ENCODE measurements at regions not wholly inside any gene's neighbourhood (a gene's known extent, or its start where the extent isn't known, plus 50 kb on each side); places are given as distances from the start of the nearest gene placed in this dataset.

GRCh38 chr7:52777051-52777822 lies 258.2 kb upstream of the POM121L12 start:
- H3K9ac ChIP-seq (ENCODE audit: low read length): no peak overlapping the region
- H3K9me3 ChIP-seq (ENCODE audit: low read length): no peaks in the 10 kb centered on the region
- H3K27me3 ChIP-seq (ENCODE audit: control insufficient read depth in 1 of 2, insufficient read depth in 2 of 2, low read length in 2 of 2): no peaks in the 10 kb centered on the region
- no peak overlapping the region for H3K4me3 ChIP-seq (ENCODE audit: low read depth in 1 of 2, low read length in 2 of 2)
- no peaks in the 10 kb centered on the region for H3K4me1 ChIP-seq (ENCODE audit: insufficient read depth, low read length)
- H3K27ac ChIP-seq (ENCODE audit: low read depth, low read length): no peak overlapping the region
- no peaks in the 10 kb centered on the region for H3K36me3 ChIP-seq (ENCODE audit: insufficient read depth, low read length)

- no peak overlapping the region for H3K27ac ChIP-seq (ENCODE audit: low read depth, low read length)
- no peaks in the 10 kb centered on the region for H3K9me3 ChIP-seq (ENCODE audit: low read length)
- no peak overlapping the region for H3K9ac ChIP-seq (ENCODE audit: low read length)
- H3K27me3 ChIP-seq (ENCODE audit: control insufficient read depth in 1 of 2, insufficient read depth in 2 of 2, low read length in 2 of 2): no peaks in the 10 kb centered on the region
- H3K4me3 ChIP-seq (ENCODE audit: low read depth in 1 of 2, low read length in 2 of 2): no peak overlapping the region
- H3K4me1 ChIP-seq (ENCODE audit: insufficient read depth, low read length): no peaks in the 10 kb centered on the region
- H3K36me3 ChIP-seq (ENCODE audit: insufficient read depth, low read length): no peaks in the 10 kb centered on the region
Observed at GRCh38 chr7:52775876-52776275, 259.6 kb upstream of the POM121L12 start.

GRCh38 chr7:52771177-52771576 lies 264.3 kb upstream of the POM121L12 start:
- no peaks in the 10 kb centered on the region for H3K9me3 ChIP-seq (ENCODE audit: low read length)
- no peaks in the 10 kb centered on the region for H3K36me3 ChIP-seq (ENCODE audit: insufficient read depth, low read length)
- no peaks in the 10 kb centered on the region for H3K27me3 ChIP-seq (ENCODE audit: control insufficient read depth in 1 of 2, insufficient read depth in 2 of 2, low read length in 2 of 2)
- H3K4me1 ChIP-seq (ENCODE audit: insufficient read depth, low read length): no peaks in the 10 kb centered on the region
- H3K9ac ChIP-seq (ENCODE audit: low read length): no peak overlapping the region
- no peak overlapping the region for H3K27ac ChIP-seq (ENCODE audit: low read depth, low read length)
- H3K4me3 ChIP-seq (ENCODE audit: low read depth in 1 of 2, low read length in 2 of 2): no peak overlapping the region

- Histone ChIP-seq H3K9ac (ENCODE audit: low read length) (no peak overlapping the region), H3K4me1 (ENCODE audit: insufficient read depth, low read length) (no peaks in the 10 kb centered on the region), H3K4me3 (ENCODE audit: low read depth in 1 of 2, low read length in 2 of 2) (no peak overlapping the region), H3K27me3 (ENCODE audit: control insufficient read depth in 1 of 2, insufficient read depth in 2 of 2, low read length in 2 of 2) (no peaks in the 10 kb centered on the region), H3K9me3 (ENCODE audit: low read length) (no peaks in the 10 kb centered on the region), H3K27ac (ENCODE audit: low read depth, low read length) (no peak overlapping the region), H3K36me3 (ENCODE audit: insufficient read depth, low read length) (no peaks in the 10 kb centered on the region)
Observed at GRCh38 chr7:52764492-52765169, 270.8 kb upstream of the POM121L12 start.

GRCh38 chr7:52758356-52758755 lies 277.1 kb upstream of the POM121L12 start:
- no peak overlapping the region for H3K4me3 ChIP-seq (ENCODE audit: low read depth in 1 of 2, low read length in 2 of 2)
- H3K9ac ChIP-seq (ENCODE audit: low read length): no peak overlapping the region
- H3K4me1 ChIP-seq (ENCODE audit: insufficient read depth, low read length): peaks cover 11% of the 10 kb centered on the region
- no peaks in the 10 kb centered on the region for H3K27me3 ChIP-seq (ENCODE audit: control insufficient read depth in 1 of 2, insufficient read depth in 2 of 2, low read length in 2 of 2)
- no peaks in the 10 kb centered on the region for H3K36me3 ChIP-seq (ENCODE audit: insufficient read depth, low read length)
- no peaks in the 10 kb centered on the region for H3K9me3 ChIP-seq (ENCODE audit: low read length)
- no peak overlapping the region for H3K27ac ChIP-seq (ENCODE audit: low read depth, low read length)

- H3K9ac ChIP-seq (ENCODE audit: low read length): no peak overlapping the region
- no peak overlapping the region for H3K27ac ChIP-seq (ENCODE audit: low read depth, low read length)
- H3K36me3 ChIP-seq (ENCODE audit: insufficient read depth, low read length): no peaks in the 10 kb centered on the region
- no peaks in the 10 kb centered on the region for H3K9me3 ChIP-seq (ENCODE audit: low read length)
- no peaks in the 10 kb centered on the region for H3K27me3 ChIP-seq (ENCODE audit: control insufficient read depth in 1 of 2, insufficient read depth in 2 of 2, low read length in 2 of 2)
- H3K4me1 ChIP-seq (ENCODE audit: insufficient read depth, low read length): peaks cover 11% of the 10 kb centered on the region
- no peak overlapping the region for H3K4me3 ChIP-seq (ENCODE audit: low read depth in 1 of 2, low read length in 2 of 2)
Observed at GRCh38 chr7:52753855-52754254, 281.6 kb upstream of the POM121L12 start.

- Histone ChIP-seq H3K4me3 (ENCODE audit: low read depth in 1 of 2, low read length in 2 of 2) (no peak overlapping the region), H3K36me3 (ENCODE audit: insufficient read depth, low read length) (no peaks in the 10 kb centered on the region)
Observed at GRCh38 chr7:52752891-52753290, 282.5 kb upstream of the POM121L12 start.

GRCh38 chr7:52749880-52750279 lies 285.6 kb upstream of the POM121L12 start:
- H3K4me3 ChIP-seq (ENCODE audit: low read depth in 1 of 2, low read length in 2 of 2): no peak overlapping the region
- no peaks in the 10 kb centered on the region for H3K36me3 ChIP-seq (ENCODE audit: insufficient read depth, low read length)
- no peak overlapping the region for H3K27ac ChIP-seq (ENCODE audit: low read depth, low read length)
- no peaks in the 10 kb centered on the region for H3K9me3 ChIP-seq (ENCODE audit: low read length)
- no peak overlapping the region for H3K9ac ChIP-seq (ENCODE audit: low read length)
- H3K4me1 ChIP-seq (ENCODE audit: insufficient read depth, low read length): no peaks in the 10 kb centered on the region
- H3K27me3 ChIP-seq (ENCODE audit: control insufficient read depth in 1 of 2, insufficient read depth in 2 of 2, low read length in 2 of 2): no peaks in the 10 kb centered on the region

More at GRCh38 chr7:52752891-52753290, 282.5 kb upstream of the POM121L12 start:
- Histone ChIP-seq H3K27ac (ENCODE audit: low read depth, low read length) (no peak overlapping the region), H3K4me1 (ENCODE audit: insufficient read depth, low read length) (peaks cover 2% of the 10 kb centered on the region), H3K9ac (ENCODE audit: low read length) (no peak overlapping the region), H3K27me3 (ENCODE audit: control insufficient read depth in 1 of 2, insufficient read depth in 2 of 2, low read length in 2 of 2) (no peaks in the 10 kb centered on the region), H3K9me3 (ENCODE audit: low read length) (no peaks in the 10 kb centered on the region)

- H3K27ac ChIP-seq (ENCODE audit: low read depth, low read length): no peak overlapping the region
- no peak overlapping the region for H3K9ac ChIP-seq (ENCODE audit: low read length)
- no peaks in the 10 kb centered on the region for H3K36me3 ChIP-seq (ENCODE audit: insufficient read depth, low read length)
- H3K4me3 ChIP-seq (ENCODE audit: low read depth in 1 of 2, low read length in 2 of 2): no peak overlapping the region
- no peaks in the 10 kb centered on the region for H3K4me1 ChIP-seq (ENCODE audit: insufficient read depth, low read length)
- H3K27me3 ChIP-seq (ENCODE audit: control insufficient read depth in 1 of 2, insufficient read depth in 2 of 2, low read length in 2 of 2): no peaks in the 10 kb centered on the region
- H3K9me3 ChIP-seq (ENCODE audit: low read length): no peaks in the 10 kb centered on the region
Observed at GRCh38 chr7:52747817-52748216, 287.6 kb upstream of the POM121L12 start.

GRCh38 chr7:52741670-52742290 lies 293.7 kb upstream of the POM121L12 start:
- Histone ChIP-seq H3K27ac (ENCODE audit: low read depth, low read length) (no peak overlapping the region), H3K4me3 (ENCODE audit: low read depth in 1 of 2, low read length in 2 of 2) (no peak overlapping the region), H3K9ac (ENCODE audit: low read length) (no peak overlapping the region), H3K36me3 (ENCODE audit: insufficient read depth, low read length) (no peaks in the 10 kb centered on the region), H3K9me3 (ENCODE audit: low read length) (no peaks in the 10 kb centered on the region), H3K27me3 (ENCODE audit: control insufficient read depth in 1 of 2, insufficient read depth in 2 of 2, low read length in 2 of 2) (no peaks in the 10 kb centered on the region), H3K4me1 (ENCODE audit: insufficient read depth, low read length) (no peaks in the 10 kb centered on the region)

- Histone ChIP-seq H3K9me3 (ENCODE audit: low read length) (no peaks in the 10 kb centered on the region), H3K27ac (ENCODE audit: low read depth, low read length) (no peak overlapping the region), H3K36me3 (ENCODE audit: insufficient read depth, low read length) (no peaks in the 10 kb centered on the region), H3K4me3 (ENCODE audit: low read depth in 1 of 2, low read length in 2 of 2) (no peak overlapping the region), H3K9ac (ENCODE audit: low read length) (no peak overlapping the region), H3K27me3 (ENCODE audit: control insufficient read depth in 1 of 2, insufficient read depth in 2 of 2, low read length in 2 of 2) (no peaks in the 10 kb centered on the region), H3K4me1 (ENCODE audit: insufficient read depth, low read length) (no peaks in the 10 kb centered on the region)
Observed at GRCh38 chr7:52735656-52736055, 299.8 kb upstream of the POM121L12 start.
